ENCODE measurements at regions not wholly inside any gene's neighbourhood (a gene's known extent, or its start where the extent isn't known, plus 50 kb on each side); places are given as distances from the start of the nearest gene placed in this dataset.

GRCh38 chr3:132262956-132263355 lies 54.3 kb upstream of the ACP3 start:
- DNase-seq (ENCODE audit: extremely low read depth, low read depth): no peak
- TF ChIP-seq CTCF (IDR thresholded peaks at IDR 0.05; ENCODE audit: low read depth, low read length, missing control alignments): no peak
- no peak overlapping the region for H3K4me3 ChIP-seq (replicated peaks; ENCODE audit: low read depth, low read length)

- TF ChIP-seq CTCF (IDR thresholded peaks at IDR 0.05; ENCODE audit: low read depth, low read length, missing control alignments): no peak
- DNase-seq (ENCODE audit: extremely low read depth, low read depth): no peak
- H3K4me3 ChIP-seq (replicated peaks; ENCODE audit: low read depth, low read length): no peak overlapping the region
Observed at GRCh38 chr3:132265028-132265427, 52.2 kb upstream of the ACP3 start.

- TF ChIP-seq CTCF (IDR thresholded peaks at IDR 0.05; ENCODE audit: low read depth, low read length, missing control alignments): no peak
- no peak for DNase-seq (ENCODE audit: extremely low read depth, low read depth)
- no peak overlapping the region for H3K4me3 ChIP-seq (replicated peaks; ENCODE audit: low read depth, low read length)
Observed at GRCh38 chr3:132265488-132265887, 51.7 kb upstream of the ACP3 start.

- TF ChIP-seq CTCF (IDR thresholded peaks at IDR 0.05; ENCODE audit: low read depth, low read length, missing control alignments): no peak
- DNase-seq (ENCODE audit: extremely low read depth, low read depth): no peak
- no peak overlapping the region for H3K4me3 ChIP-seq (replicated peaks; ENCODE audit: low read depth, low read length)
Observed at GRCh38 chr3:132267391-132267993, 49.7 kb upstream of the ACP3 start.

All from HFF-Myc (cell line).